ENCODE measurements at regions not wholly inside any gene's neighbourhood (a gene's known extent, or its start where the extent isn't known, plus 50 kb on each side); places are given as distances from the start of the nearest gene placed in this dataset.

GRCh38 chr2:139891636-139892035 lies 1111.4 kb upstream of the NXPH2 start:
- no peak for TF ChIP-seq CTCF (IDR thresholded peaks at IDR 0.05)
- no peak for TF ChIP-seq POLR2A (IDR thresholded peaks at IDR 0.05)

Measured in vagina (tissue), 2 donors.